ENCODE measurements at regions not wholly inside any gene's neighbourhood (a gene's known extent, or its start where the extent isn't known, plus 50 kb on each side); places are given as distances from the start of the nearest gene placed in this dataset.

GRCh38 chr5:155189476-155189875 lies 175.9 kb downstream of the KIF4B start (continued):
- TF ChIP-seq CTCF (IDR thresholded peaks at IDR 0.05; ENCODE audit: control extremely low read depth in 1 of 3, insufficient read depth in 1 of 3, low read depth in 1 of 3, low read length in 3 of 3) = no peak

All from H1 (cell line).